Testis (tissue), 2 donors: ENCODE measurements at regions not wholly inside any gene's neighbourhood (a gene's known extent, or its start where the extent isn't known, plus 50 kb on each side); places are given as distances from the start of the nearest gene placed in this dataset.

Source experiments
- CTCF ChIP-seq, 3 experiments: fragments of 450-650 bp in 2 of 3; fragments of 200-600 bp in 1 of 3; sonication (generic) in 1 of 3; IDR thresholded peaks; one replicate each; pipeline ENCODE4 v1.5.1; 2016 to 2019; ENCODE audit warnings: antibody characterized with exemption in 3 of 3, mild to moderate bottlenecking in 2 of 3, moderate library complexity in 1 of 3
- POLR2A ChIP-seq: fragments of 450-650 bp; IDR thresholded peaks from one replicate; pipeline ENCODE4 v1.6.1; 2017; ENCODE audit warnings: antibody characterized with exemption, mild to moderate bottlenecking, moderate library complexity

GRCh38 chr12:14194572-14194971, 170.9 kb upstream of the ATF7IP start:
- TF ChIP-seq CTCF (IDR thresholded peaks at IDR 0.05) (no peak), POLR2A (no peak)
